ENCODE measurements at regions not wholly inside any gene's neighbourhood (a gene's known extent, or its start where the extent isn't known, plus 50 kb on each side); places are given as distances from the start of the nearest gene placed in this dataset.

DNA sequence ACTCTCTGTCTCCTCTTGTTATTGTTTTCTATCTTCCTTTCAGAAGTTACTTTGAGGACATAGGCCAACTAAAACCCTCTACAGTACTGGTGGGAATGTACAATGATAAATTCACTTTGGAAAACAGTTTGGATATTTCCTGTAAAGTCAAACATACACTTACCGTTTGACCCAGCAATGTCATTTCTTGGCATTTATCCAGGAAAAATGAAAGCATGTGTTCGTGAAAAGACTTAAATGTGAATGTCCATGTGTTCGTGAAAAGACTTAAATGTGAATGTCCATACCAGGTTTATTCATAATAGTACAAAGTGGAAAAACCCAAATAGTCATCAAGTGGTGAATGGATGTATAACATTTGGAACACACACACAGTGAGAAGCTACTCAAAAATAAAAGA lies 361.5 kb upstream of the DPH6 start:
- Histone ChIP-seq H3K27ac (ENCODE audit: low read depth, low read length) (no peak overlapping the region), H3K9ac (ENCODE audit: low read depth in 1 of 2, low read length in 2 of 2) (no peak overlapping the region), H3K27me3 (ENCODE audit: control insufficient read depth in 1 of 2, insufficient read depth in 2 of 2, low read length in 2 of 2) (no peaks in the 10 kb centered on the region), H3K36me3 (ENCODE audit: control insufficient read depth in 1 of 2, insufficient read depth in 2 of 2, low read length in 2 of 2) (no peaks in the 10 kb centered on the region), H3K9me3 (ENCODE audit: control insufficient read depth in 1 of 2, low read length in 2 of 2) (no peaks in the 10 kb centered on the region), H3K4me1 (ENCODE audit: control insufficient read depth in 1 of 2, insufficient read depth in 2 of 2, low read length in 2 of 2) (no peaks in the 10 kb centered on the region), H3K4me3 (ENCODE audit: low read depth in 1 of 2, low read length in 2 of 2) (no peak overlapping the region)

DNA sequence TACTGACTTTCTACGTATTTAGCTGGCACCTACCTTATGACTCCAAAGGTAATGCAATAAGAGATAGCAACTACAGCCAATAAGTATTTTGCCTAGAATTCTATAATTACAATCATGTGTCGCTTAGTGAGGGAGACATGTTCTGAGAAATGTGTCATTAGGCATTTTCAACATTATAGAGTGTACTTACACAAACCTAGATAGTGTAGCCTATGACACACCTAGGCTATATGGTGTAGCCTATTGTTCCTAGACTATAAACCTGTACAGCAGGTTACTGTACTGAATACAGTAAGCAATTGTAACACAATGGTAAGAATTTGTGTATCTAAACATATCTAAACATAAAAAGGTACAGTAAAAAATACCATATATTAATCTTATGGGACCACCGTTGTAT lies 363.4 kb upstream of the DPH6 start:
- no peaks in the 10 kb centered on the region for H3K4me1 ChIP-seq (ENCODE audit: control insufficient read depth in 1 of 2, insufficient read depth in 2 of 2, low read length in 2 of 2)
- no peak overlapping the region for H3K4me3 ChIP-seq (ENCODE audit: low read depth in 1 of 2, low read length in 2 of 2)
- H3K9ac ChIP-seq (ENCODE audit: low read depth in 1 of 2, low read length in 2 of 2), result no peak overlapping the region
- no peaks in the 10 kb centered on the region for H3K36me3 ChIP-seq (ENCODE audit: control insufficient read depth in 1 of 2, insufficient read depth in 2 of 2, low read length in 2 of 2)
- peaks cover 0 to 4% of the 10 kb centered on the region in 2 donors for H3K9me3 ChIP-seq (ENCODE audit: control insufficient read depth in 1 of 2, low read length in 2 of 2)
- no peaks in the 10 kb centered on the region for H3K27me3 ChIP-seq (ENCODE audit: control insufficient read depth in 1 of 2, insufficient read depth in 2 of 2, low read length in 2 of 2)
- no peak overlapping the region for H3K27ac ChIP-seq (ENCODE audit: low read depth, low read length)

DNA sequence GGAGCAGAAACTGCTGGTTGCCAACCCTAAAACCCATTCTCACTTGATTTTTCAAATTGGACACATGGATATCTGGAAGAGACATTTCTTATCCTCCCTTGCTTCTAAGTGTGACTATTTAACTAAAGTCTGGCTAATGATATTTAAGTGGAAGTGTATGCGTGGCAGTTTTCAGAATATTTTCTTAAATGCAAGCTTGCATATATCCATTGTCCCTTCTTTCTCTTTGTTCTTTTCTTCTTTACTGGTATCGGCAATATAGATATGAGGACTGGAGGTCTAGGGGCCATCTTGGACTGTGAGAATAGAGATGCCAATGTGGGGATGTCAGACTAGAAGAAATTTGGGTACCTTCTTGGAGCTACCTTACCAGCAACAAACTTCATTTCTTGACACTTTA lies 364.3 kb upstream of the DPH6 start:
- Histone ChIP-seq H3K4me1 (ENCODE audit: control insufficient read depth in 1 of 2, insufficient read depth in 2 of 2, low read length in 2 of 2) (no peaks in the 10 kb centered on the region), H3K27ac (ENCODE audit: low read depth, low read length) (no peak overlapping the region)

DNA sequence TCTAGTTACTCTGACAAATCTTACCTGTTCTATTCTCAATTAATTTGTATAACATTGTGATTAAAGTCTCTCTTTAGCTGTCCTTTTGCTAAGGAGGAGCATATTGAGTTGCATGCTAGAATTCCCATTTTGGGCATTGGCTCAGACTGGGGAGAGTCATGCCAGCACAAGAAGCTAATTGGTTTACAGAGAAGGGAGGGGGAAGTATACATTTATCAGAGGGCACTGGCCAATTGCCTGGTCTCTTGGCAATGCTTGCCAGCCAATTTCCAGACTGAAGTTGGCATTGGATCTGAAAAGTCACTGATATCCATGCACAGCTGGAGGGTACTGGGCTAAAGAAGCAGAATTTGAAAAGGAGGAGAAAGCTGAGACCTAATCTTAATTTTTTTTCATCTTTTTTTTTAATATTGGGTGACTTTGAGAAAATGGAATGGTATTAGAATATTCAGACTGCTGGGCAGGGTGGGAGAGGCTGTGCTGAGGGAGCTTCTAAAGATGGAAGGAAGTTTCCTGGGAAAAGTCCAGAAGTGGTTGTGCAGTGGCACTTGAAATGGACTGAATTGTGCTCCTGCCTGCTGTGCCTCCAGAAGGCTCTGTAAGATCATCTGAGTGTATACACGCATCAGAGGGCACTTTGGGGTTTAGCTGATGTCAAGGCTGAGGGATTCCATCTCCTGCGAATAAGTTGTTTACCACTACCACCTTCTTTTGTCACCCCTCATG lies 365.2 kb upstream of the DPH6 start:
- H3K4me3 ChIP-seq (ENCODE audit: low read depth in 1 of 2, low read length in 2 of 2), result no peak overlapping the region
- H3K27ac ChIP-seq (ENCODE audit: low read depth, low read length), result no peak overlapping the region
- no peak overlapping the region for H3K9ac ChIP-seq (ENCODE audit: low read depth in 1 of 2, low read length in 2 of 2)
- no peaks in the 10 kb centered on the region for H3K4me1 ChIP-seq (ENCODE audit: control insufficient read depth in 1 of 2, insufficient read depth in 2 of 2, low read length in 2 of 2)
- H3K36me3 ChIP-seq (ENCODE audit: control insufficient read depth in 1 of 2, insufficient read depth in 2 of 2, low read length in 2 of 2), result no peaks in the 10 kb centered on the region
- peaks cover 0 to 4% of the 10 kb centered on the region in 2 donors for H3K9me3 ChIP-seq (ENCODE audit: control insufficient read depth in 1 of 2, low read length in 2 of 2)
- no peaks in the 10 kb centered on the region for H3K27me3 ChIP-seq (ENCODE audit: control insufficient read depth in 1 of 2, insufficient read depth in 2 of 2, low read length in 2 of 2)

More for the DNA sequence above, 364.3 kb upstream of the DPH6 start:
- peaks cover 0 to 4% of the 10 kb centered on the region in 2 donors for H3K9me3 ChIP-seq (ENCODE audit: control insufficient read depth in 1 of 2, low read length in 2 of 2)
- no peak overlapping the region for H3K9ac ChIP-seq (ENCODE audit: low read depth in 1 of 2, low read length in 2 of 2)
- no peak overlapping the region for H3K4me3 ChIP-seq (ENCODE audit: low read depth in 1 of 2, low read length in 2 of 2)
- no peaks in the 10 kb centered on the region for H3K36me3 ChIP-seq (ENCODE audit: control insufficient read depth in 1 of 2, insufficient read depth in 2 of 2, low read length in 2 of 2)
- no peaks in the 10 kb centered on the region for H3K27me3 ChIP-seq (ENCODE audit: control insufficient read depth in 1 of 2, insufficient read depth in 2 of 2, low read length in 2 of 2)

DNA sequence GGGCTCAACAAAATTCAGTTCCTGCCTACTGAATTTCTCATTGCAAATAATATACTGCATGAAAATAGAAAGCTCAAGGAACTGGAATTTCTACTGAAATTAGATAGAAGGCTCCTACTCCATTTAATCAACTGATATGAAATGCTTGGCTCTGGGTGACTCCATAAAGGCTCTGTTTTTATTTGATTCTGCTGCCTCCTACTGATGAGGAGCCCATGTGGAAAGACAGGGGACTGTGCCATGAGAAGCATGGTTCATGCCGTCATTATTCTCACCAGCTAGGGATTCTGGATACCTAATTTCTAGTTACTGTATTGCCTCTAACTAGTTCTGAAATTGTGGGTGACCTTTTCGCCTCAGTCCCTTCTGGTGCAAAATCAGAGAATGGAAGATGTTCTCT lies 366.2 kb upstream of the DPH6 start:
- Histone ChIP-seq H3K9ac (ENCODE audit: low read depth in 1 of 2, low read length in 2 of 2) (no peak overlapping the region), H3K4me1 (ENCODE audit: control insufficient read depth in 1 of 2, insufficient read depth in 2 of 2, low read length in 2 of 2) (no peaks in the 10 kb centered on the region), H3K36me3 (ENCODE audit: control insufficient read depth in 1 of 2, insufficient read depth in 2 of 2, low read length in 2 of 2) (no peaks in the 10 kb centered on the region), H3K9me3 (ENCODE audit: control insufficient read depth in 1 of 2, low read length in 2 of 2) (peaks cover 0 to 4% of the 10 kb centered on the region in 2 donors), H3K4me3 (ENCODE audit: low read depth in 1 of 2, low read length in 2 of 2) (no peak overlapping the region), H3K27ac (ENCODE audit: low read depth, low read length) (no peak overlapping the region), H3K27me3 (ENCODE audit: control insufficient read depth in 1 of 2, insufficient read depth in 2 of 2, low read length in 2 of 2) (no peaks in the 10 kb centered on the region)

GRCh38 chr15:35914573-35914972 lies 368.6 kb upstream of the DPH6 start:
- H3K9ac ChIP-seq (ENCODE audit: low read depth in 1 of 2, low read length in 2 of 2), result no peak overlapping the region
- peaks cover 0 to 4% of the 10 kb centered on the region in 2 donors for H3K9me3 ChIP-seq (ENCODE audit: control insufficient read depth in 1 of 2, low read length in 2 of 2)
- H3K27me3 ChIP-seq (ENCODE audit: control insufficient read depth in 1 of 2, insufficient read depth in 2 of 2, low read length in 2 of 2), result no peaks in the 10 kb centered on the region
- H3K36me3 ChIP-seq (ENCODE audit: control insufficient read depth in 1 of 2, insufficient read depth in 2 of 2, low read length in 2 of 2), result no peaks in the 10 kb centered on the region
- no peak overlapping the region for H3K27ac ChIP-seq (ENCODE audit: low read depth, low read length)
- no peak overlapping the region for H3K4me3 ChIP-seq (ENCODE audit: low read depth in 1 of 2, low read length in 2 of 2)
- H3K4me1 ChIP-seq (ENCODE audit: control insufficient read depth in 1 of 2, insufficient read depth in 2 of 2, low read length in 2 of 2), result no peaks in the 10 kb centered on the region

- Histone ChIP-seq H3K27ac (ENCODE audit: low read depth, low read length) (no peak overlapping the region), H3K27me3 (ENCODE audit: control insufficient read depth in 1 of 2, insufficient read depth in 2 of 2, low read length in 2 of 2) (no peaks in the 10 kb centered on the region), H3K36me3 (ENCODE audit: control insufficient read depth in 1 of 2, insufficient read depth in 2 of 2, low read length in 2 of 2) (no peaks in the 10 kb centered on the region), H3K9me3 (ENCODE audit: control insufficient read depth in 1 of 2, low read length in 2 of 2) (no peaks in the 10 kb centered on the region), H3K9ac (ENCODE audit: low read depth in 1 of 2, low read length in 2 of 2) (no peak overlapping the region), H3K4me3 (ENCODE audit: low read depth in 1 of 2, low read length in 2 of 2) (no peak overlapping the region), H3K4me1 (ENCODE audit: control insufficient read depth in 1 of 2, insufficient read depth in 2 of 2, low read length in 2 of 2) (no peaks in the 10 kb centered on the region)
Measured at GRCh38 chr15:35921046-35921445, 375.1 kb upstream of the DPH6 start.

GRCh38 chr15:35925275-35926006 lies 379.5 kb upstream of the DPH6 start:
- no peaks in the 10 kb centered on the region for H3K9me3 ChIP-seq (ENCODE audit: control insufficient read depth in 1 of 2, low read length in 2 of 2)
- no peaks in the 10 kb centered on the region for H3K36me3 ChIP-seq (ENCODE audit: control insufficient read depth in 1 of 2, insufficient read depth in 2 of 2, low read length in 2 of 2)
- H3K27ac ChIP-seq (ENCODE audit: low read depth, low read length), result no peak overlapping the region
- no peak overlapping the region for H3K4me3 ChIP-seq (ENCODE audit: low read depth in 1 of 2, low read length in 2 of 2)
- H3K9ac ChIP-seq (ENCODE audit: low read depth in 1 of 2, low read length in 2 of 2), result no peak overlapping the region
- H3K4me1 ChIP-seq (ENCODE audit: control insufficient read depth in 1 of 2, insufficient read depth in 2 of 2, low read length in 2 of 2), result no peaks in the 10 kb centered on the region
- no peaks in the 10 kb centered on the region for H3K27me3 ChIP-seq (ENCODE audit: control insufficient read depth in 1 of 2, insufficient read depth in 2 of 2, low read length in 2 of 2)

- Histone ChIP-seq H3K36me3 (ENCODE audit: control insufficient read depth in 1 of 2, insufficient read depth in 2 of 2, low read length in 2 of 2) (no peaks in the 10 kb centered on the region), H3K9me3 (ENCODE audit: control insufficient read depth in 1 of 2, low read length in 2 of 2) (no peaks in the 10 kb centered on the region), H3K4me3 (ENCODE audit: low read depth in 1 of 2, low read length in 2 of 2) (no peak overlapping the region), H3K4me1 (ENCODE audit: control insufficient read depth in 1 of 2, insufficient read depth in 2 of 2, low read length in 2 of 2) (no peaks in the 10 kb centered on the region), H3K27ac (ENCODE audit: low read depth, low read length) (no peak overlapping the region), H3K9ac (ENCODE audit: low read depth in 1 of 2, low read length in 2 of 2) (no peak overlapping the region), H3K27me3 (ENCODE audit: control insufficient read depth in 1 of 2, insufficient read depth in 2 of 2, low read length in 2 of 2) (no peaks in the 10 kb centered on the region)
Measured at GRCh38 chr15:35926007-35926380, 380.0 kb upstream of the DPH6 start.

- H3K27me3 ChIP-seq (ENCODE audit: control insufficient read depth in 1 of 2, insufficient read depth in 2 of 2, low read length in 2 of 2), result no peaks in the 10 kb centered on the region
- no peaks in the 10 kb centered on the region for H3K9me3 ChIP-seq (ENCODE audit: control insufficient read depth in 1 of 2, low read length in 2 of 2)
- H3K4me3 ChIP-seq (ENCODE audit: low read depth in 1 of 2, low read length in 2 of 2), result no peak overlapping the region
- H3K9ac ChIP-seq (ENCODE audit: low read depth in 1 of 2, low read length in 2 of 2), result no peak overlapping the region
- H3K27ac ChIP-seq (ENCODE audit: low read depth, low read length), result no peak overlapping the region
- no peaks in the 10 kb centered on the region for H3K4me1 ChIP-seq (ENCODE audit: control insufficient read depth in 1 of 2, insufficient read depth in 2 of 2, low read length in 2 of 2)
- no peaks in the 10 kb centered on the region for H3K36me3 ChIP-seq (ENCODE audit: control insufficient read depth in 1 of 2, insufficient read depth in 2 of 2, low read length in 2 of 2)
Measured at GRCh38 chr15:35928847-35929246, 382.9 kb upstream of the DPH6 start.

All from duodenal mucosa (tissue), 2 donors.